ENCODE measurements at regions not wholly inside any gene's neighbourhood (a gene's known extent, or its start where the extent isn't known, plus 50 kb on each side); places are given as distances from the start of the nearest gene placed in this dataset.
"Not testable (repeated sequence)": the region's sequence is repeated elsewhere in the genome, so short reads cannot be mapped to it uniquely, and the experiment has no call there.

DNA sequence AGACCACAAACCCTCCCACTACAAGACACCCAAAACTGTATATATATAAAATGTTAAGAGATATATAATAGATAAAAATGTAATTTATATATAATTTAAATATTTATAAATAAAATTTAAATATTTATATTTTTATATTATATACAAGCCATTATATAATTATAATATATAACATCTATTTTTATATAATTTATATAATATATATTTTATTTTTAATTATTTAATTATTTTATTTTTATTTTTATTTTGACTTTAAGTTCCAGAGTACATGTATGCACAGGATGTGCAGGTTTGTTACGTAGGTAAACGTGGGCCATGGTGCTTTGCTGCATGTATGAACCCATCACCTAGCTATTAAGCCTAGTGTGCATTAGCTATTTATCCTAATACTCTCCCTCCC is 1090.2 kb downstream of the NXPH1 start:
- H3K36me3 Mint-ChIP-seq (ENCODE audit: low read depth): no peaks in the 10 kb centered on the region
- intact Hi-C loops (cut with DNase I, micrococcal nuclease): no loop called here
- H3K9me3 ChIP-seq (ENCODE audit: control insufficient read depth in 1 of 2, insufficient read depth in 1 of 2, low read length in 2 of 2): no peaks in the 10 kb centered on the region

GRCh38 chr7:9552431-9552830 is 1119.0 kb downstream of the NXPH1 start:
- CTCF ChIA-PET; H3K27me3 ChIP-seq (ENCODE audit: control insufficient read depth in 1 of 2, insufficient read depth in 2 of 2, low read length in 2 of 2); POLR2A ChIA-PET: not testable (repeated sequence)

More for the DNA sequence above, 1090.2 kb downstream of the NXPH1 start:
- Mint-ChIP-seq H3K27ac (no peak overlapping the region), H3K9me3 (no peaks in the 10 kb centered on the region), H3K4me3 (no peak overlapping the region), H3K27me3 (no peaks in the 10 kb centered on the region), H3K4me1 (ENCODE audit: low read depth) (no peaks in the 10 kb centered on the region)
- ATAC-seq (ENCODE audit: poor library complexity) (no peak), DNase-seq (no peak)
- TF ChIP-seq, protein P1, sequence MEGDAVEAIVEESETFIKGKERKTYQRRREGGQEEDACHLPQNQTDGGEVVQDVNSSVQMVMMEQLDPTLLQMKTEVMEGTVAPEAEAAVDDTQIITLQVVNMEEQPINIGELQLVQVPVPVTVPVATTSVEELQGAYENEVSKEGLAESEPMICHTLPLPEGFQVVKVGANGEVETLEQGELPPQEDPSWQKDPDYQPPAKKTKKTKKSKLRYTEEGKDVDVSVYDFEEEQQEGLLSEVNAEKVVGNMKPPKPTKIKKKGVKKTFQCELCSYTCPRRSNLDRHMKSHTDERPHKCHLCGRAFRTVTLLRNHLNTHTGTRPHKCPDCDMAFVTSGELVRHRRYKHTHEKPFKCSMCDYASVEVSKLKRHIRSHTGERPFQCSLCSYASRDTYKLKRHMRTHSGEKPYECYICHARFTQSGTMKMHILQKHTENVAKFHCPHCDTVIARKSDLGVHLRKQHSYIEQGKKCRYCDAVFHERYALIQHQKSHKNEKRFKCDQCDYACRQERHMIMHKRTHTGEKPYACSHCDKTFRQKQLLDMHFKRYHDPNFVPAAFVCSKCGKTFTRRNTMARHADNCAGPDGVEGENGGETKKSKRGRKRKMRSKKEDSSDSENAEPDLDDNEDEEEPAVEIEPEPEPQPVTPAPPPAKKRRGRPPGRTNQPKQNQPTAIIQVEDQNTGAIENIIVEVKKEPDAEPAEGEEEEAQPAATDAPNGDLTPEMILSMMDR (IDR thresholded peaks at IDR 0.05): no peak
- Histone ChIP-seq H3K27ac (ENCODE audit: low read depth in 1 of 2, low read length in 2 of 2) (no peak overlapping the region), H3K4me3 (ENCODE audit: low read length) (no peak overlapping the region), H3K27me3 (ENCODE audit: control insufficient read depth in 1 of 2, insufficient read depth in 2 of 2, low read length in 2 of 2) (no peaks in the 10 kb centered on the region), H3K4me1 (ENCODE audit: insufficient read depth, low read length) (no peaks in the 10 kb centered on the region), H3K36me3 (ENCODE audit: insufficient read depth, low read length) (no peaks in the 10 kb centered on the region)
- ChIA-PET CTCF (no interaction called here), POLR2A (no interaction called here)

GRCh38 chr7:9557853-9558252 is 1124.4 kb downstream of the NXPH1 start:
- Mint-ChIP-seq H3K36me3 (ENCODE audit: low read depth) (no peaks in the 10 kb centered on the region), H3K4me3 (no peak overlapping the region), H3K27ac (no peak overlapping the region), H3K27me3 (no peaks in the 10 kb centered on the region), H3K9me3 (peaks cover 6% of the 10 kb centered on the region), H3K4me1 (ENCODE audit: low read depth) (no peaks in the 10 kb centered on the region)
- ChIA-PET CTCF (interaction anchor here (1.2 kb wide), 1 partner anchor 10 kb away, joined by 3 read pairs; no protein-coding TSS in a partner anchor), POLR2A (no interaction called here)
- intact Hi-C loops (cut with DNase I, micrococcal nuclease): no loop called here
- Histone ChIP-seq H3K4me1 (ENCODE audit: insufficient read depth, low read length) (no peaks in the 10 kb centered on the region), H3K36me3 (ENCODE audit: insufficient read depth, low read length) (no peaks in the 10 kb centered on the region), H3K9me3 (ENCODE audit: control insufficient read depth in 1 of 2, insufficient read depth in 1 of 2, low read length in 2 of 2) (no peaks in the 10 kb centered on the region), H3K27ac (ENCODE audit: low read depth in 1 of 2, low read length in 2 of 2) (no peak overlapping the region), H3K4me3 (ENCODE audit: low read length) (no peak overlapping the region), H3K27me3 (ENCODE audit: control insufficient read depth in 1 of 2, insufficient read depth in 2 of 2, low read length in 2 of 2) (no peaks in the 10 kb centered on the region)
- DNase-seq: no peak
- TF ChIP-seq, protein P1 (IDR thresholded peaks at IDR 0.05): no peak
- ATAC-seq (ENCODE audit: poor library complexity): no peak

More at GRCh38 chr7:9552431-9552830, 1119.0 kb downstream of the NXPH1 start:
- DNase-seq; ATAC-seq (ENCODE audit: poor library complexity); H3K4me3 Mint-ChIP-seq; H3K9me3 ChIP-seq (ENCODE audit: control insufficient read depth in 1 of 2, insufficient read depth in 1 of 2, low read length in 2 of 2); H3K4me1 ChIP-seq (ENCODE audit: insufficient read depth, low read length); H3K4me1 Mint-ChIP-seq (ENCODE audit: low read depth); H3K27ac ChIP-seq (ENCODE audit: low read depth in 1 of 2, low read length in 2 of 2); H3K36me3 Mint-ChIP-seq (ENCODE audit: low read depth); H3K36me3 ChIP-seq (ENCODE audit: insufficient read depth, low read length); H3K27me3 Mint-ChIP-seq; intact Hi-C loops (cut with DNase I, micrococcal nuclease); H3K4me3 ChIP-seq (ENCODE audit: low read length); H3K27ac Mint-ChIP-seq: not testable (repeated sequence)
- peaks cover 13% of the 10 kb centered on the region for H3K9me3 Mint-ChIP-seq

DNA sequence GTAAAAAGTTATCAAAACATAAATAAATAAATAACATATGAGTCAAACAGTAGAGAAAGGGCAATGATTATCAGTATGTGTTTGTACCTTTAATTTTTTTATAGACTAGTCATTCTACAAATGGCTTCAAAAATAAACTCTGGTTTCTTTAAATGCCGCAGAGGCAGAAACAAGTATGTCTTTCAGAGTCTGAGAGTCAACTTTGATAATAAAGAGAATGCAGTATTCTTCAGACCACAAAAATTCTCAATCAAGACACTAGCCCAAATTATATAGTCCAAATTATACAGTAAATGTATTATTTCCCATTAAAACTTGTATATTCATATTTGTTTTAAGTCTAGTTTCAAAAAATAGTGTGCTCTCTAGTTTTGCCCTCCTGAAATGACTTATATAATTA is 1142.3 kb downstream of the NXPH1 start:
- no peaks in the 10 kb centered on the region for H3K36me3 Mint-ChIP-seq (ENCODE audit: low read depth)
- no peak for DNase-seq
- H3K27ac Mint-ChIP-seq: no peak overlapping the region
- Histone ChIP-seq H3K27me3 (ENCODE audit: control insufficient read depth in 1 of 2, insufficient read depth in 2 of 2, low read length in 2 of 2) (no peaks in the 10 kb centered on the region), H3K27ac (ENCODE audit: low read depth in 1 of 2, low read length in 2 of 2) (no peak overlapping the region), H3K4me1 (ENCODE audit: insufficient read depth, low read length) (no peaks in the 10 kb centered on the region), H3K36me3 (ENCODE audit: insufficient read depth, low read length) (no peaks in the 10 kb centered on the region), H3K9me3 (ENCODE audit: control insufficient read depth in 1 of 2, insufficient read depth in 1 of 2, low read length in 2 of 2) (no peaks in the 10 kb centered on the region), H3K4me3 (ENCODE audit: low read length) (no peak overlapping the region)
- intact Hi-C loops (cut with DNase I, micrococcal nuclease): no loop called here
- no peaks in the 10 kb centered on the region for H3K27me3 Mint-ChIP-seq
- TF ChIP-seq, protein P1 (IDR thresholded peaks at IDR 0.05): no peak
- ATAC-seq (ENCODE audit: poor library complexity): no peak
- H3K9me3 Mint-ChIP-seq: peaks cover 10% of the 10 kb centered on the region
- POLR2A ChIA-PET: no interaction called here
- CTCF ChIA-PET: no interaction called here
- no peak overlapping the region for H3K4me3 Mint-ChIP-seq
- H3K4me1 Mint-ChIP-seq (ENCODE audit: low read depth): no peaks in the 10 kb centered on the region
